ENCODE measurements at regions not wholly inside any gene's neighbourhood (a gene's known extent, or its start where the extent isn't known, plus 50 kb on each side); places are given as distances from the start of the nearest gene placed in this dataset.

DNA sequence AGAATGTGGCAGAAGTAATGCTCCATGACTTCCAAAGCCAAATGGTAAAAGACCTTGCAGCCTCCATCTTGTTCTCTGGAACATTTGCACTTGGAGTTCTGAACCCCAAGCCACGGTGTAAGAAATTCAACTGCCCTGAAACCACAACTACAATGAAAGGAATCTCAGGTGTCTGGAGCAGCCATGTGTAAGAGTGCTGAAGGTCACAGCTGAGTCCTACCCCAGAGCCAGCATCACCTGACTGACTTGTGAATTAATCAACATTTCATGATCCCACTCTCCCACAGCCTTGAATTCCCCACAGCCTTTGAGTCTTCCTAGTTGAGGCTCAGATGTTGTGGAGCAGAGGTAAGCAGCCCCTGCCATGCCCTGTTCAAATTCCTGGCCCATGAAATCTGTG, 192.8 kb upstream of the CAMK1G start:
- no peak for TF ChIP-seq ZFP41 (tag by site-specific recombination; IDR thresholded peaks at IDR 0.05; ENCODE audit: borderline replicate concordance)
- TF ChIP-seq, protein P1, sequence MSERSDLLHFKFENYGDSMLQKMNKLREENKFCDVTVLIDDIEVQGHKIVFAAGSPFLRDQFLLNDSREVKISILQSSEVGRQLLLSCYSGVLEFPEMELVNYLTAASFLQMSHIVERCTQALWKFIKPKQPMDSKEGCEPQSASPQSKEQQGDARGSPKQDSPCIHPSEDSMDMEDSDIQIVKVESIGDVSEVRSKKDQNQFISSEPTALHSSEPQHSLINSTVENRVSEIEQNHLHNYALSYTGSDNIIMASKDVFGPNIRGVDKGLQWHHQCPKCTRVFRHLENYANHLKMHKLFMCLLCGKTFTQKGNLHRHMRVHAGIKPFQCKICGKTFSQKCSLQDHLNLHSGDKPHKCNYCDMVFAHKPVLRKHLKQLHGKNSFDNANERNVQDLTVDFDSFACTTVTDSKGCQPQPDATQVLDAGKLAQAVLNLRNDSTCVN (tag by site-specific recombination; optimal IDR thresholded peaks at IDR 0.05) = no peak
